Choroid plexus epithelial cell (primary cell): ENCODE measurements at regions not wholly inside any gene's neighbourhood (a gene's known extent, or its start where the extent isn't known, plus 50 kb on each side); places are given as distances from the start of the nearest gene placed in this dataset.

ENCODE experiments used
- DNase-seq: peaks from one replicate; pipeline ENCODE4 v3.0.0-alpha.2; 2010; ENCODE audit warnings: low read depth
- H3K4me3 ChIP-seq: 2 replicates; pipeline ENCODE4 v1.5.1; 2011; ENCODE audit warnings: low read depth, mild to moderate bottlenecking, control low read depth, low read length, moderate library complexity
- TF ChIP-seq, protein P1 (sequence below): conservative IDR thresholded peaks from 2 replicates; pipeline ENCODE4 v1.5.1; 2011; ENCODE audit warnings: low read depth, mild to moderate bottlenecking, control low read depth, inconsistent platforms, low read length, moderate library complexity

DNA sequence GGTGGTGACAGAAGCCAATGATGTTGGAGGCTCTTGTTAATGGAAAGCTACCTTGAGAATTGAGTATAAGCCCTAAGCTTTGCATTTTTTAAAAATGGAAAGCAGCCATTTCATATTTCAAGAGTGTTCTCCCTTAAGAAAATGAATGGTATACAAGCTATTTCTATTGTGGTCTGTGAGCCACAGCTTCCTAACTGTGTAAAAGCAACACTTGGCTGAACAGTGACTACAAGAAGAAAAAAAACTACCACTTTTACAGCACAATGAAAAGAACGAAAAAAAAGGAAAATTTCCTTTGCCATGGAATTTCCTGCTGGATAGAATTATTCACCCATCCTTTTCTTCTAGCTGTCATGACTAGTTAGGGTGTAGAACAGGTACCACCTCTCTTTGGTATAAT is 397.1 kb upstream of the BTBD3 start:
- DNase-seq = no peak
- TF ChIP-seq, protein P1, sequence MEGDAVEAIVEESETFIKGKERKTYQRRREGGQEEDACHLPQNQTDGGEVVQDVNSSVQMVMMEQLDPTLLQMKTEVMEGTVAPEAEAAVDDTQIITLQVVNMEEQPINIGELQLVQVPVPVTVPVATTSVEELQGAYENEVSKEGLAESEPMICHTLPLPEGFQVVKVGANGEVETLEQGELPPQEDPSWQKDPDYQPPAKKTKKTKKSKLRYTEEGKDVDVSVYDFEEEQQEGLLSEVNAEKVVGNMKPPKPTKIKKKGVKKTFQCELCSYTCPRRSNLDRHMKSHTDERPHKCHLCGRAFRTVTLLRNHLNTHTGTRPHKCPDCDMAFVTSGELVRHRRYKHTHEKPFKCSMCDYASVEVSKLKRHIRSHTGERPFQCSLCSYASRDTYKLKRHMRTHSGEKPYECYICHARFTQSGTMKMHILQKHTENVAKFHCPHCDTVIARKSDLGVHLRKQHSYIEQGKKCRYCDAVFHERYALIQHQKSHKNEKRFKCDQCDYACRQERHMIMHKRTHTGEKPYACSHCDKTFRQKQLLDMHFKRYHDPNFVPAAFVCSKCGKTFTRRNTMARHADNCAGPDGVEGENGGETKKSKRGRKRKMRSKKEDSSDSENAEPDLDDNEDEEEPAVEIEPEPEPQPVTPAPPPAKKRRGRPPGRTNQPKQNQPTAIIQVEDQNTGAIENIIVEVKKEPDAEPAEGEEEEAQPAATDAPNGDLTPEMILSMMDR = no peak
- no peak overlapping the region for H3K4me3 ChIP-seq

DNA sequence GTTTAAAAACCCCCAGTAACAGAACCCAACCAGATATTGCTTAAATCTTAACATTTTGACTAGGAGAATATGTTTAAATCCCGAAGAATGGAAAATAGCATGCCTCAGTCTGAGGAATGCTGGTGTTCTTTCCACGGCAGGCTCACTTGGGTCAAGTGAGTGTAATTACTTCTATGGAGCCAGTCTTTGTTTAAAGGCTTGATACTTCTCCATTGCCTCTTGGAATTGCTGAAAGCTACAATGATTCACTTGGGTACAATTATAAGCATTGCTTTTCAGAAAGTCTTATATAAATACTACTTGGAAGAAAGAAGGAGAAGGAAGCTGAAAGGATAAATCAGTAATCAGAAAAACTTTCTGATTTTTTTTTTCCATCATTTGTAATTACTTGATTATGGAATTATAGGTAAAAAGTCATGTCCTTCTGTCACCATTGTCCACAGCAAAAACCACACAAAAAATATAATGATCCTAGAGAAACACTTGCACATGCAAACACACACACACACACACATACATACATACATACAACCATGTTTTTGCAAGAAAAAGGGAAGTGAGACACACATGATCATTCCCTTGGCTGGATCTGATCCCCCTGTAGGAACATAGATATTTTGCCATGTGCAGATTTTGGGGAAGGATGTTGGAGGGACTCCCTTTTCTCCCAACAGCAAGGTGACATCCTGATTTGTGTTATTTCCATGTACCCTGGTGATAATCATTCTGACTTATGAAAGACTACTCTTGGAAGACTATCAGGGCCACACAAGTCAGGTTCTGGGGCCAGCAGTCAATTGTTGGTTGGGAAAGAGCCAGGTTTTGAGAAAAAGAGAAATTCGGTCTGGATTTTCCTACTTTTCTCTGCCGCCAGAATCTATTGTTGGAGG is 396.0 kb upstream of the BTBD3 start:
- no peak for DNase-seq
- TF ChIP-seq, protein P1 = no peak
- H3K4me3 ChIP-seq = no peak overlapping the region

DNA sequence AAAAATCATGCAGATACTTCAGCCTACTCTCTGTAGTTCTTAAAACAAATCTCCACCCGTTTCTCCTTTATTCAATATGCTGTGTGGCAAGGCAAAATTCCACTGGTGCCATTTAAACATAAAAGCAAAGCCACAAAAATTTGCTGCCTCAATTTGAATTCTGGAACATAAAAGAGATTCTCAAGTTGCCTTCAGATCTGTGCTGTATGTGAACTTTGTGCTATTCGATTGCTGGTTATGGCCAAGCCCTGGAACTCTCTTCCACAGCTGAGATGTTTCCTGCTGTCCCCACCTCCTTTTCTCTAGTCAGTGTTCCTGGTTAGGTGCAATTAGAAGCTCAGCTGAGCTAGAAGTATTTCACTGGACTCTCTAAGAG is 395.3 kb upstream of the BTBD3 start:
- TF ChIP-seq, protein P1 = no peak
- H3K4me3 ChIP-seq = no peak overlapping the region
- DNase-seq = peak; percentile 14

DNA sequence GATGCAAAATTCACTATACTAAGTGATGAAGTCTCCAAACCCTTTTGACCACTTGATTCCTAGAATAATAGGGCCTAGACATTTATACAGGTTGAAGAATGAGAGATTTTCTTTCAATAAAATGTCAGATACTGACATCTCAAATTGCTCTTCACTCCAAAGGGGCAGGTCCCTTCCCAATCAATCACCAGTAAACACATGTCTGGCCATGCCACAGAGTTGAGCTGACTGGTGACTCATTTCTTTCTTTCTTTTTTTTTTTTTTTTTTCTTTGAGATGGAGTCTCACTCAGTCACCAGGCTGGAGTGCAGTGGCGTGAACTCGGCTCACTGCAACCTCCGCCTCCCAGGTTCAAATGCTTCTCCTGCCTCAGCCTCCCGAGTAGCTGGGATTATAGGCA is 388.6 kb upstream of the BTBD3 start:
- TF ChIP-seq, protein P1 = no peak

DNA sequence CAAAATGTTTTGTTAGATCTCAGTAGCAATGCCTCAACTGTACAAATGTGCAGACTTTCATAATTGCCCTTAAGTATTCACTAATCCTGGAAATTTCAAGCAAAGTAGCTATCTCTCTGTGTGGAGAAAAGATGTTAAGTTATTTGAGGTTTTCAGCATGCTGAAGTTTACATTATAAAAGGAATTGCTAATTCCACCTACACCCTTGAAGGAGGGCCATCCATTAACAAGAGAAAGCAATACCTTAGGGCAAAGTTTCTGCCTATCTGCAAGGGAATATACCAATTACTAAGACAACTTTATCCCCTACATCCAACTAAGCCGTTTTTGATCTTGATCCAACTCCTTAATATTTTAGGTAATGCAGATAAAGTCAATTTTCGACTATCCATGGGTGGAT is 380.7 kb upstream of the BTBD3 start:
- H3K4me3 ChIP-seq = no peak overlapping the region
- TF ChIP-seq, protein P1 = no peak
- DNase-seq = no peak

More for the DNA sequence above, 388.6 kb upstream of the BTBD3 start:
- no peak for DNase-seq
- H3K4me3 ChIP-seq = no peak overlapping the region

DNA sequence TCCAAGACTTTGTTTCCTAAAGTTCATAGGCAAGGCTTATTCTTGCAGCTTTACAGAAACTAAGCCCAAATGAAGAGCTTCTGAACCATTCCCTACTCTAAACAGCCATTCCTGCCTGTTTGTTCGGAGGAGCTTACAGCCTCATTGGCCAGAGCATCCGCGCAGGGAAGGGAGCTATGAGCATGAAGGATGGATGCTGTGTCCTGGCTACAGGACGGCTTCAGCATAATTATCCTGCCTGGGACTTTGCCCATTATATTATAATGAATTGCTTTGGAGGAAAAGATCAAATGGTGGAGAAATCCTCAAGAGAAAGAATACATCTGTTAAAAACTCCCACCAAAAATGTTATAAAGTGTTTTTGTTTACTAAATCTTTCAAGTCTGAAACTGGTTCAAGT is 378.2 kb upstream of the BTBD3 start:
- TF ChIP-seq, protein P1 = no peak
- H3K4me3 ChIP-seq = no peak overlapping the region
- no peak for DNase-seq

DNA sequence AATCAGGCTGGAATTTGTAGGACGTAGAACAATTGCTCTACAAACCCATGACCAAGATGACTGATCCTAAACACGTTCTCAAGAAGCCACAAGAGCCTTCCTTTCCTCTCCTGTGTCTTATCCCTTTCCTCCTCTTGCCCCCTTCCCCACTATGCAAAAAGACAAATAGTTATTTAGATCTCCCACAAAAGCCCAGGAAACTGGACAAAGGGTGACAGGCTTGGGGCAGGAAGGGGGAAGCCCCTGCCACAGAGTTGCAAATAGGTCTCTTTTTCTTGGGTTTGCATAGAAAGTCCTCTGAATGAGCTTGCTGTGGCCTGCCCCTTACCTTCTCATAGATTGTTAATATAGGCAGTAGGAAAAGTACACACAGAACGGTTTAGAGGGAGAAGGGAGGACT is 377.1 kb upstream of the BTBD3 start:
- no peak overlapping the region for H3K4me3 ChIP-seq
- no peak for DNase-seq
- TF ChIP-seq, protein P1 = no peak
